ENCODE measurements at regions not wholly inside any gene's neighbourhood (a gene's known extent, or its start where the extent isn't known, plus 50 kb on each side); places are given as distances from the start of the nearest gene placed in this dataset.

- no peak for DNase-seq (ENCODE audit: low spot score)
Observed at GRCh38 chr1:194333240-194333639, 1146.8 kb upstream of the B3GALT2 start.

- DNase-seq (ENCODE audit: low spot score) = no peak
Observed at GRCh38 chr1:194331758-194332157, 1145.3 kb upstream of the B3GALT2 start.

GRCh38 chr1:194322751-194323150 is 1136.3 kb upstream of the B3GALT2 start:
- no peak for DNase-seq (ENCODE audit: low spot score)

GRCh38 chr1:194318790-194319280 is 1132.4 kb upstream of the B3GALT2 start:
- DNase-seq (ENCODE audit: low spot score) = no peak

GRCh38 chr1:194309697-194310096 is 1123.3 kb upstream of the B3GALT2 start:
- DNase-seq (ENCODE audit: low spot score) = no peak

DNA sequence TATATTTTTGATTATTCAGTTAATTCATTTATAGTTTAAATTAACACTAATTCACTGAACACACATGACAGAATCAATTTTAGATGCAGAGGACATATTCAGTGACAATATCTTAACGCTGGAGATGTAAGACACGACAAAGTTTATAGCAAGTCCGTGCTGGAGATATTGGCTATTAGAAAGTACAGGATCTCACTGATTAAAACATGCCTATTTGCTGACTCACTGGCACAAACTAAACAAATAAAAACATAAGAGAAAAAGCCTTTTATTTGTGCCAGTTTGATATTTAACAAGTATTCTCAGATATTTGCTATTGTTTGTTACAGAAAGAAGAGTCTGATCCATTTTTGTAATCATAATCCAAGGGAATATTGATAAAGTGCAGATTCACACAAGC is 1122.9 kb upstream of the B3GALT2 start:
- DNase-seq (ENCODE audit: low spot score) = no peak

- no peak for DNase-seq (ENCODE audit: low spot score)
Observed at GRCh38 chr1:194300776-194301175, 1114.4 kb upstream of the B3GALT2 start.

GRCh38 chr1:194300340-194300739 is 1113.9 kb upstream of the B3GALT2 start:
- DNase-seq (ENCODE audit: low spot score) = no peak

GRCh38 chr1:194298007-194298598 is 1111.7 kb upstream of the B3GALT2 start:
- no peak for DNase-seq (ENCODE audit: low spot score)

DNA sequence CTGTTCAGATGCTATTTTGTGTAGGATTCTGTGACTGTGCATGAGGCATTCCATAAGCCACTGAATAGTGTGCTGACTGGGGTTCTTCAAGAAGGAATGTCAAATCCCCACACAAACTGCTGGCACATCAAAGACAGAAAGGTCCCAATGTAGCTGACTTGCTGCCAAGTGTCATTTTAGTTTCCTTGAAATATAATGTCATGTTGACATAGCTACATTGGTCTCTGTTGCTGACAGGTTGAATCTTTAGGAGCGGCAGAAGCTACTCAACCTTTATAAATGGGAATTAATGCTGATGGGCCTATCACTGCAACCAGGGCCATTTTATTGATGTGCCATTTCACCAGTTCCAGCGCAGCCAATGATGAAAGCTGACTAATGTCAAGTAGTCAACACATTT is 1110.7 kb upstream of the B3GALT2 start:
- no peak for DNase-seq (ENCODE audit: low spot score)

GRCh38 chr1:194296201-194296600 is 1109.8 kb upstream of the B3GALT2 start:
- DNase-seq (ENCODE audit: low spot score) = no peak

GRCh38 chr1:194295685-194296084 is 1109.3 kb upstream of the B3GALT2 start:
- no peak for DNase-seq (ENCODE audit: low spot score)

GRCh38 chr1:194293851-194294405 is 1107.5 kb upstream of the B3GALT2 start:
- no peak for DNase-seq (ENCODE audit: low spot score)

GRCh38 chr1:194292966-194293365 is 1106.6 kb upstream of the B3GALT2 start:
- DNase-seq (ENCODE audit: low spot score) = no peak

- DNase-seq (ENCODE audit: low spot score) = no peak
Observed at GRCh38 chr1:194289569-194290266, 1103.3 kb upstream of the B3GALT2 start.

GRCh38 chr1:194288238-194288637 is 1101.8 kb upstream of the B3GALT2 start:
- no peak for DNase-seq (ENCODE audit: low spot score)

GRCh38 chr1:194281376-194281775 is 1095.0 kb upstream of the B3GALT2 start:
- no peak for DNase-seq (ENCODE audit: low spot score)

DNA sequence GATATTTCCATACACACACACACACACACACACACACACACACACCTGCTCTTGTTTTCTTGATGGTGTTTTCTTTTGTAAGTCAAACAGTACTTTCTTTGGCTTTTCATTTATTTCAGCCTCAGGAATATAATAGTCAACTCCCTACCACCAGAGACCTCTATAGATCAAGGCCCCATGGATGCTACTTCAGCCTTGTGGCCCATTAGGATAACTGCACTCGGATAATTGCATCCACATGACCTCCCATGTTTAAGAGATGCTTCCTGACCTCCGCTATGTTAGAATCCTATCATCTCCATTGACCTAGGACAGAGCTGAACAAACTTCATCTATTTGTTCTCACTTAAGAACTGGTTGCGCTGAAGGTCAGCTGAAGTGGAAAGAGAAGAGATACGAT is 1094.0 kb upstream of the B3GALT2 start:
- no peak for DNase-seq (ENCODE audit: low spot score)

- DNase-seq (ENCODE audit: low spot score) = no peak
Observed at GRCh38 chr1:194279975-194280374, 1093.6 kb upstream of the B3GALT2 start.

DNA sequence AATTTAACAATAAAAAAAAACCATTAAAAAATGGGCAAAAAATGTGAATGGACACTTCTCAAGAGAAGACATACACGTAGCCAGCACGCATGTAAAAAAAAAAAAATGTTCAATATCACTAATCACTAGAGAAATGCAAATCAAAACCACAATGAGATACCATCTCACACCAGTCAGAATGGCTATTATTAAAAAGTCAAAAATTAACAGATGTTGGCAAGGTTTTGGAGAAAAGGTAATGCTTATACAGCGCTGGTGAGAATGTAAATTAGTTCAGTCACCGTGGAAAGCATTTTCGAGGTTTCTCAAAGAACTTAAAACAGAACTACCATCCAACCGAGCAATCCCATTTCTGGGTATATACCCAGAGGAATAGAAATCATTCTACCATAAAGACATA is 1091.5 kb upstream of the B3GALT2 start:
- no peak for DNase-seq (ENCODE audit: low spot score)

GRCh38 chr1:194273660-194274059 is 1087.2 kb upstream of the B3GALT2 start:
- DNase-seq (ENCODE audit: low spot score) = no peak

- no peak for DNase-seq (ENCODE audit: low spot score)
Observed at GRCh38 chr1:194268839-194269238, 1082.4 kb upstream of the B3GALT2 start.

DNA sequence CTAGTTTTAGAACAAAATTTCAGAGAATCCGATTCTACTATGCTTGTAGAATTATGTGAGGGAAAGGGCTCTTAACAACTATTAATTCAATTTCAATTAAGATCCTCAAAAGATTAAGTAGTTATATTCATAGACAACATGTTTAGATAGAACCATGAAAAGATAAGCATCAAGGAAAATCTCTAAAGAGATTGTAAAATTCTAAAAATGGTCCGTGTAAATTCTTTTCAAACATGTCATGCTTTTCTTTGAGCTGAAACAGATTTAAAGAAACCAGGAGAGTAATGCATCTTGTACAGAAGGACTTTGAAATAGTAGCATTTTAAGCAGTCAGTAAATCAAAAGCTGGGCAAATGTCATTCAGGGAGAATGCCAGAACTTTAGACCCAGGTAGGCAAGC is 1080.6 kb upstream of the B3GALT2 start:
- no peak for DNase-seq (ENCODE audit: low spot score)

- DNase-seq (ENCODE audit: low spot score) = no peak
Observed at GRCh38 chr1:194256010-194256409, 1069.6 kb upstream of the B3GALT2 start.
